Activated CD4-positive, alpha-beta T cell treated with anti-CD3 and anti-CD28 coated beads, Interleukin-2, amount 50 U/mL, for 24 hours (primary cell): ENCODE measurements at regions not wholly inside any gene's neighbourhood (a gene's known extent, or its start where the extent isn't known, plus 50 kb on each side); places are given as distances from the start of the nearest gene placed in this dataset.
"Not testable (repeated sequence)": the region's sequence is repeated elsewhere in the genome, so short reads cannot be mapped to it uniquely, and the experiment has no call there.

Experiments
- DNase-seq, 2 donors: peaks; one replicate each; pipeline ENCODE4 v3.0.0-alpha.2; 2020; ENCODE audit warnings: low read depth in 1 of 2, low spot score in 1 of 2

DNA sequence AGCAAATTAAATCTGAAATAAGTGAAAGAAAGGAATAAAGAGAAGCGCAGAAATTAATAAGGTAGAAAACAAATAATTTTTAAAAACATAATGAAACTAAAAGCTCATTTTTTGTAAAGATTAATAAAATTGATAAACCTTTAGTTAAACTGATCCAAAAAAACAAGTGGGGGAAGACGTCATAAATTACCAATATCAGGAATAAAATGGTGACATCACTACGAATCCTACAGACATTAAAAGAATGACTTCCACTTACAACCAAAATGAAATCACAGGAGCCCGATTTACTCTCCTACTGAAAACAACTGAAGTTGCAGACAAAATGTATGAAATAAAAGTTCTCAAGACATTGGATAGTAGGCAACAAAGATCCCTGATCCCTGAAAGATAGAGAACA, 68.1 kb upstream of the IFFO2 start:
- DNase-seq = no peak

DNA sequence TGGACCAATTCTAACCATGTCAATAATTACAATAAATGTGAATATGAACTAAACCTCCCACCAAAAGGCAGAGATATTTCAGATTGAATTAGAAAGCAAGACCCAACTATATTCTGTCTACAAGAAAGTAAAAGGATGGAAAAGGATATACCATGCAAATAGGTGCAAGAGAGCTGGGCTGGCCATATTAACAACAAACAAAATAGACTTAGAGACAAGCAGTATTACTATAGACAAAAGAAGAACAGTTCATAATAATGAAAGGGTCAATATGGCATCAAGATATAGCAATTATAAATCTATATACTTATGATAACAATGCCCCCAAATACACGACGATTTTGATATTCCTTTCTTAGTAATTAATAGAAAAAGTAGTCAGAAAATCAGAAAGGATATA, 67.3 kb upstream of the IFFO2 start:
- no peak for DNase-seq

DNA sequence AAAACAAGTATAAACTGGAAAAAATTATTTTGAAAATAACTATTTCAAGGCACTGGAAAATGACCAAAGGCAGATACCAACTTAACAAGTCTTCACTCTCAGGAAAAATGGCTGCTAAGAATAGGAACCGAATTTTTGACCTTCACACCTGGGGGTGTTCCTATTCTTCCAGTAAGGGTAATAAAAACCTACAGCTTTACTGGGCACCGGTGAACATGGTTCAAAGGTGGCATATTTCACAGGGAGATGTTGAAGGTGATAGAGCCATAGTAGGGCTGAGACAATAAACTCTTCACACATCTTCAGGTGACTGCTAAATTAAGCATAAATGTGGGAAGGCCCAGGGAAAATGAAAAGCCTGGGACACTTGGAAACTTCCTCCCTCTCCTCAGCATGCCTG, 65.4 kb upstream of the IFFO2 start:
- DNase-seq = no peak

DNA sequence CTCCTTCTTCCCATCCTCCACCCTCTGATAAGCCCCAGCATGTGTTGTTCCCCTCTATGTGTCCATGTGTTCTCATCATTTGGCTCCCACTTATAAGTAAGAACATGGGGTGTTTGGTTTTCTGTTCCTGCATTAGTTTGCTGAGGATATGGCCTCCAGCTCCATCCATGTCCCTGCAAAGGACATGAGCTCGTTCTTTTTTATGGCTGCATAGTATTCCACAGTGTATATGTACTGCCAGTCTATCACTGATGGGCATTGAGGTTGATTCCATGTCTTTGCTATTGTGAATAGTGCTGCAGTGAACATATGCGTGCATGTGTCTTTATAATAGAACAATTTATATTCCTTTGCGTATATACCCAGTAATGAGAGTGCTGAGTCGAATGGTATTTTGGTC, 62.8 kb upstream of the IFFO2 start:
- DNase-seq = not testable (repeated sequence)

DNA sequence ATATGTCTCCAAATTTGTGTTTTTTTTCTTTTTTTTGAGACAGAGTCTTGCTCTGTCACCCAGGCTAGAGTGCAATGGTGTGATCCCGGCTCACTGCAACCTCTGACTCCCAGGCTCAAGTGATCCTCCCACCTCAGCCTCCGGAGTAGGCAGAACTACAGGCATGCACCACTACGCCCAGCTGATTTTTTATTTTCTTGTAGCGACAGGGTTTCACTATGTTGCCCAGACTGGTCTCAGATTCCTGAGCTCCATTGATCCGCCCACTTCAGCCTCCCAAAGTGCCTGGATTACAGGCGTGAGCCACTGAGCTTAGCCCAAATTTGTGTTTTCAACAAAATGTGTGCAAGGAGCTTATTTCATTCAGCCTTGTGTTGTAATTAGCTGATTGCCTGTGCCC, 59.0 kb upstream of the IFFO2 start:
- DNase-seq = no peak

DNA sequence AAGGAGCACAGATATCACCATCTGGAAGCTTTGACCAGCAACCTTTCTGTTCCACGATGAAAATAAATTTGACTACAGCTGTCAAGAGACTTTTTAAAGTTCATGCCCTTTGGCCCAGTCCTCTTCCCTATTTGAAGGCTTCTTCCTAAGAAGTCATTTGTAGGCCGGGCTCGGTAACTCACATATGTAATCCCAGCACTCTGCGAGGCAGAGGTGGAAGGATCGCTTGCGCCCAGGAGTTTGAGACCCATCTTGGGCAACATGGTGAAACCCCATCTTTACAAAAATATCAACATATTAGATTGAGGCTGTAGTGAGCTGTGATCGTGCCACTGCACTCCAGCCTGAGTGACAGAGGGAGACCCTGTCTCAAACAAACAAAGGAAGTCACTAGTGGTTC, 58.3 kb upstream of the IFFO2 start:
- DNase-seq = no peak

DNA sequence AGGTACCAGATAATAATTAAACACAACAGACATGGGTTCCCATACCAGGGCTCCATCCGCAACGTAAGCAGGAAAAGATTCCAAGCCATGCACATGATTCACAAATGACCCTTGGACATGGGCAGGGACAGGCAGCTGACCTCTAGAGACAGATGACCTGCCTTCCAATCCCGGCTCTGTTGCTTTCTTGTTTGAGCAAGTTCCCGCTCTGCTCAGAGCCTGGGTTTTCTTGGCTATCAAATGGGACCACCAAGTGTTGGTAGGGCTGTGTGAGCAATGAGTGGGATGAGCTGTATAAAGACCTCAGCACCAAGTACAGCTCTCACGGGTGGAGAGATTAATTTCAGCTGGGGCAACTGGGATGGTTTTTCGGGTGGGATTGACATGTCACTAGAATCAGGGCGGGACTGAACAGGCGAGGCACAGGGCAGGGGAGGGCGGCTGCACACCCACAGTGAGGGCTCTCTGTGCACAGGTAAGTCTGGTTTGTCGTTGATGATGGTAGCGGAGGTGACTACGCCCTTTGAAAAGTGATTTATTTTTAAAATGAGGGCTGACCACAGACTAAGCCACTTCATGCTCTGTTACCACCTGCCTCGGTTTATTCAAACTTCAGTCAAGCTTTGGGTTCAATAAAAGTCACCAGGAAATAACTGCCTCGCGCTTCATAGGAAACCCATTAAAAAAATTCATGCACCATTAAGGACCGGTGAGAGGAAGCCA, 57.5 kb upstream of the IFFO2 start:
- DNase-seq = no peak

DNA sequence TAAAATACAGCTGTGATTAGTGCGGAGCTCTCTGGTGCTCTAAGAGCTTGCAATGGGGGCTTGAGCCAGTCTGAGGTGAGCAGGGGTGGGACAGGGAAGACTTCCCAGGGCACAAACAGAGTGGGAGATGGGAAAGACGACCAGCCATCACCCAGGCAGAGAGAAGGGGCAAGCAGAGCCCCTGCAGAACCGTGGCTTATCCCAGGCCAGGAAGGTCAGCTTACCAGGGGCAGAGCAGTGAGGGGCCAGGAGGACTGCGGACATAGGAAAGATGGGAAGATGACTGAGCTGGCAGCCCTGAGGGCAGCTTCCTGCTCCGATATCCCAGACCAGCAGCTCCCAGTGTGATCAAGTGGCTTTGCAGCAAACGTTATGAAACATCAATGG, 55.4 kb upstream of the IFFO2 start:
- no peak for DNase-seq

DNA sequence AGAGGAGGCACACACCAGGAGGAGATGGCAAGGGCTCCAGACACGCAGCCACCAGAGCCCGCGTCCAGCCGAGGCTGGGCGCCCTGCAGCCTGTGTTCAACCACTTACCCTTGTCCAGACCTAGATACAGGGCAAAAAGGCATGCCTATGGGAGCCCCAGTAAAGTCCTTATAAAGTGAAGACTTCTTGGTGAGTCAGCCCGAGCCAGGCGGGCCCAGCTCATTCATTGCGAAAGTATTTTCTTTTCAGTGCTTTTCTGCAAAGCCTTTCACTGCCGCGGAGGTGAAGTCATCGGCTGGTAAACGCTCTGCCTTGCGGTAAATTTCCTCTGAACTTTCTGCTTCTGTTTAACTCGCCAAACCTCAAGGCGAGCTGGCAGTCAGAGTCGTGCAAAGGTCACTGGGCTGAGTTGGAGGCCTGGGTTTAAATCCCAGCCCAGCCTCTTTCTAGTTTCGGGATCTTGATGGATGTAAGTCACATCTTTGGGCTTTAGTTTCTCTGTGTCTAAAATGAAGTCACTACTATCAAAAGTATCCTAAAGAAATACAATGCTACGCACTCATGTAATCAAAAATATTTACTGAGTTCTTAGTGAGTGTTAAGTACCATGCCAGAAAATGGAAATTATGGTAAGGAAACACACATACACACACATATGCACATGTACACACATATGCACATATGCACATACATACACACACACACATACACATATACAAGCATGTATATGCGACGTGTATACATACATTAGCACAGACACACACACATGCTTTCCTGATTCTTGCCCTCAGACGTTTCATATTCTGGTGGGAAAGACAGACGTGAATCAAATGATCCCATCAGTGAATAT, 54.7 kb upstream of the IFFO2 start:
- DNase-seq = peak; percentile 44 to 84

DNA sequence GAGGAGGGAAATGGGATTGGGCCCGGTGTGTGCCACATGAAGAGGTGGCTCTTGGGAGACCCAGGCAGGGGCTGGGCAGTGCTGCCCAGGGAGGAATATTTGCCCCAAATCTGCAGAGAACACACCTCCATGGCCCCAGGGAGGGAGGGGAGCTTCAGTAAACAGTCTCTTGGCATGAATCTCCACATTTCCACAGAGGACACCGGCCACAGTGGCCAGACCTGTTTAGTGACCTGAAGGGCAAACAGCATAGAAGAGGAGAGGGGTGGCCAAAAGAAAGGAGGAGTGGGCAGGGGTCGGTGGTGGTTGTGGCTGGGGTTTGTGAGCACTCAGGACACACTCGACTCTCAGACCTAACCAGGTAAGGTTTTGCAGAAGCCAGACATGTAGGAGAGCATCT, 54.0 kb upstream of the IFFO2 start:
- DNase-seq = no peak

DNA sequence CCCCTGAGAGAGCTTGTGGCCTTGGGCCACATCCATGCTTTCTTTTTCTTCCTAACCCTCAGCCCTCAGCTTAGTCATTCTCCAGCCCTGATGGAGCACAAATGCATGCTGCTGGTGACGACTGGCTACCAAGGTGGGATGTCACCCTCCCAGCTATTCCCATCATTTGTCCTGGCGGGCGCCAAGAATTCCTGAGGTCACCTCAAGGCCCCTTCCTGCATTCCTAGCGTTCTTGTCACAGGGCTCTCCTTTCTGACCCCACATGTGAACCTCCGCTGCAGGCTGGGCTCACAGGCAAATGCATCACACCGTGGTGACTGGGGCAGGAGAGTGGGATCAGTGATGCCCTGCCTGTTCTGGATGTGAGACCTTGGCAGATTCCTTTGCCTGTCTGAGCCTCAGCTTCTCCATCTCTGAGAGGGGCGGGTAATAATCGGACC, 53.4 kb upstream of the IFFO2 start:
- DNase-seq = no peak

DNA sequence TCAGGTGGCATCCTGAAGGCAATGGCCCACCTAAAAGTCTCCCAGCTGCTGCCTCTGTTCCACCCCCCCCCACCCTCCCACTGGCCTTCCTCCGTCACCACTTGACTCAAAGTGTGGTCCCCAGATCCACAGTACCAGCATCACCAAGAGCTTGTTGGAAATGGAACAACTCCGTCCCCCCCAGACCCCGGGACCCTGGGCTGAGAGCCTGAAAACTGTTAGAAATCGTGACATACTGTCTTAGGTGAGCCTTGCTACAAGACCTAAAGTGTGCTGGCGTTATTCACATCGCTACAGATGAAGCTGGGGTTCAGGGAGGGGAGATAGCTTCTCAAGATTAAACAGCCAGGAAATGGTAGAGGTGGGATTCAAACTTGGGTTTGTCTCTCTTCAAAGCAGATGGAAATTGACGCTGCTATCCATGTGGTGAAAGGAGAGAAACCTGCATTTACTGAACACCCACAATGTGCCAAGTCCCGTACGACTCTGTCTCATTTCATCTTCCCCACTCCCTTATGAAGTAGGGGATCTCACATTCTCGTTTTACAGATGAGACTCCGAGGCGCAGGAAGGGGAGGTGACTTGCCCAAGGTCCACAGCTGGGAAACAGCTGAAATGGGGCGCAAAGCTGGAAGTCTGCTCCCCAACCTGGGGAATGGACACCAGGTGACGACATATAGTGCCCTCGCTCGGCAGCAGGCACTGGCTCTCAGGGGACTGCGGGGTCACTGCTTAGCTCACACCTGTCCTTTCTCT, 52.8 kb upstream of the IFFO2 start:
- no peak for DNase-seq

DNA sequence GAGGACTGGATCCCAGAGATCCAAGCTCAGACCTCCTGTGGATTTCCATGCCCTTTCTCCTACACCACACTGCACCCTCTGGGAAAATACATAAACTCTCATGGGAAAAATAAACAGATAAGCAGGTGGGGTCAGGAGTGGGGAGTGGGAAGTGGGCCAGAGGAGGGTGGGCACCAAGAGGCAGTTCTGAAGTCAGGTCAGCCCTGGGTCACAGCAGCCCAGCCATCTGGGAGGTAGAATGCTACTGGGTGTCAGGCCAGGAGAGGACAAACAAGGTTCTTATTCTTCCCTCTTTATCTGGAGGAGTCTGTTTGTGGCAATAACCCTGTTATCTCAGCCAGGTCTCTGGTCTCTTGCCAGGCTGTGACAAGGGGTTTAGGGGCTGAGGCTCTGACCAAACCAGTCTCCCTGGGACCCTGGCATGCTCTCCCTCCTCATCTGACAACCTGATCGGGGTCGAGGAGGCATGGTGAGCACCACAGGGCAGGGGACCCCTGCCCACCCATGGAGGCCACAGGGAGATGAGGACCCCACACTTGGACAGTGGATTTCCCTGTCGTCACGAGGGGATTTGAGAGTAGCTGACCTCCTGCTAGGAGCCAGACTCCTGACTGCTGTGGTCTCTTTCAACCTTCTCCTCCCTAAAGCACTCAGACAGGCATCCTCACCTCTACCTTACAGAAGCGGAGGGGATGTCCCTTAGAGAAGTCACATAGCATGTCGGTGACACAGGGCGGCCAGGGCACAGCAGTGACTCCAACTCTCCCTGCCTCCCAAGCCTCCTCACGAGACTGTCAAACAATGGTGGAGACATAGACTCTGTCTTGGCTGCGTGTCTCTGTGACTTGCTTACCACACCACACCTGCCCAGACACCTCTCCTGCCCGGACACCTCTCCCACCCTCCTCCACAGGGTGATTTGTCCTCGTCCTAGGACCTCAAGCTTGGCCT, 51.3 kb upstream of the IFFO2 start:
- no peak for DNase-seq

DNA sequence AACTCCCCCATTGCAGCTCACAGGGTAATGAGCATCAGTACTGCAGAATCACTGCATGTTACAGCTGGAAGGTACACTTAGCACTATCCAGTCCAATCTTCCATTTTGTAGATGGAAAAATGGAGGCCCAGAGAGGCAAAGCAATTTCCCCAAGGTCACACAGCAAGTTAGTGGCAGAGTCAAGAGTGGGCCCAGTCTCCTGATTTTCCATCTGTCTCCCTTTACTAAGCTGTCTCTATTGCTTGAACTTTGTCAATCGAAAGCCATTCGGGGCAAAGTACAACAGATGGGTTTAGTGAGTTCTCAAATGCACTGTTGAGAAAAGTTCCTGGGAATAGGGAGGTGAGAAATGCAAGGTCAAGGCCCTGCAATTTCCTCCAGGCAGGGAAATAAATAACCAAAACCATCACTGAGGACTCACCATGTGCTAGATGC, 50.4 kb upstream of the IFFO2 start:
- DNase-seq = no peak
